ENCODE measurements at regions not wholly inside any gene's neighbourhood (a gene's known extent, or its start where the extent isn't known, plus 50 kb on each side); places are given as distances from the start of the nearest gene placed in this dataset.
"Not testable (repeated sequence)": the region's sequence is repeated elsewhere in the genome, so short reads cannot be mapped to it uniquely, and the experiment has no call there.

DNA sequence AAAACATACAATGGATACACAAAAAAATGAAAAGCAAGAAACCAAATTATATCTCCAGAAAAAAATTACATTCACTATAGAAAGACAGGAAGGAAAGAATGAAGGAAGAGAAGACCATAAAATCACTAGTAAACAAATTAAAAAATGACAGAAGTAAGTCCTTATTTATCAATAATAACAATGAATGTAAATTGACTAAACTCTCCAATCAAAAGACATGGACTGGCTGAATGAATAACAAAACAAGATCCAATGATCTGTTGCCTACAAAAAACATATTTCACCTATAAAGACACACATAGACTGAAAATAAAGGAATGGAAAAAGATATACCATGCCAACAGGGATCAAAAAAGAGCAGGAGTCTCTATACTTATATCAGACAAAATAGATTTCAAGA is 203.2 kb upstream of the F9 start:
- Histone ChIP-seq H3K4me3 (no peak overlapping the region), H3K27ac (no peak overlapping the region), H3K27me3 (replicated peaks) (no peaks in the 10 kb centered on the region), H3K9me3 (replicated peaks) (no peaks in the 10 kb centered on the region), H3K4me1 (replicated peaks) (no peaks in the 10 kb centered on the region), H3K36me3 (no peaks in the 10 kb centered on the region)
- no peak for DNase-seq (ENCODE audit: low read depth in 1 of 2, low spot score in 2 of 2)

DNA sequence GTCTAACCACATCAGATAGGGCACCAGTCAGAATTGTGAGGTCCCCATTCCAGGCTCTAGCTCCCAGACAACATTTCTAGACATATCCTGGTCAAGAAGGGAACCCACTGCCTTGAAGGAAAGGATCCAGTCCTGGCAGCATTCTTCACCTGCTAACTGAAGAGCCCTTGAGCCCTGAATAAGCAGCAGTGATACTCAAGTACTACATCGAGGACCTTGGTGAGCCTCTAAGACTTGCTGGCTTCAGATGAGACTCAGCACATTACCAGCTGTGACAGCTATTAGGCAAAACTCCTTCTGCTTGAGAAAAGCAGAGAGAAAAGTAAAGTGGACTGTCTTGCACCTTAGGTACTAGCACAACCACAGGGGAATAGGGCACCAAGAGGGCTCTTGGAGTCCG is 205.8 kb upstream of the F9 start:
- no peak for DNase-seq (ENCODE audit: low read depth in 1 of 2, low spot score in 2 of 2)
- Histone ChIP-seq H3K27ac (no peak overlapping the region), H3K4me3 (no peak overlapping the region), H3K4me1 (replicated peaks) (no peaks in the 10 kb centered on the region), H3K9me3 (replicated peaks) (no peaks in the 10 kb centered on the region), H3K27me3 (replicated peaks) (no peaks in the 10 kb centered on the region), H3K36me3 (no peaks in the 10 kb centered on the region)

DNA sequence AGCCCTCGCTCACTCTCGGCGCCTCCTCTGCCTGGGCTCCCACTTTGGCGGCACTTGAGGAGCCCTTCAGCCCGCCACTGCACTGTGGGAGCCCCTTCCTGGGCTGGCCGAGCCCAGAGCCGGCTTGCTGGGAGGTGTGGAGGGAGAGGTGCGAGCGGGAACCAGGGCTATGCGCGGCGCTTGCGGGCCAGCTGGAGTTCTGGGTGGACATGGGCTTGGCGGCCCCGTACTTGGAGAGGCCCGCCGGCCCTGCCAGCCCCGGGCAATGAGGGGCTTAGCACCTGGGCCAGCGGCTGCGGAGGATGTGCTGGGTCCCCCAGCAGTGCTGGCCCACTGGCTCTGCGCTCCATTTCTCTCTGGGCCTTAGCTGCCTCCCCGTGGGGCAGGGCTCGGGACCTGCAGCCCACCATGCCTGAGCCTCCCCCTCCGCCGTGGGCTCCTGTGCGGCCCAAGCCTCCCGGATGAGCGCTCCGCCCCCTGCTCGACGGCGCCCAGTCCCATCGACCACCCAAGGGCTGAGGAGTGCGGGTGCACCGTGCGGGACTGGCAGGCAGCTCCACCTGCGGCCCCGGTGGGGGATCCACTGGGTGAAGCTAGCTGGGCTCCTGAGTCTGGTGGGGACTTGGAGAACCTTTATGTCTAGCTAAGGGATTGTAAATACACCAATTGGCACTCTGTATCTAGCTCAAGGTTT is 209.7 kb upstream of the F9 start:
- not testable (repeated sequence) for H3K9me3 ChIP-seq (replicated peaks); DNase-seq (ENCODE audit: low read depth in 1 of 2, low spot score in 2 of 2); H3K27ac ChIP-seq; H3K27me3 ChIP-seq (replicated peaks); H3K4me3 ChIP-seq; H3K36me3 ChIP-seq; H3K4me1 ChIP-seq (replicated peaks)

DNA sequence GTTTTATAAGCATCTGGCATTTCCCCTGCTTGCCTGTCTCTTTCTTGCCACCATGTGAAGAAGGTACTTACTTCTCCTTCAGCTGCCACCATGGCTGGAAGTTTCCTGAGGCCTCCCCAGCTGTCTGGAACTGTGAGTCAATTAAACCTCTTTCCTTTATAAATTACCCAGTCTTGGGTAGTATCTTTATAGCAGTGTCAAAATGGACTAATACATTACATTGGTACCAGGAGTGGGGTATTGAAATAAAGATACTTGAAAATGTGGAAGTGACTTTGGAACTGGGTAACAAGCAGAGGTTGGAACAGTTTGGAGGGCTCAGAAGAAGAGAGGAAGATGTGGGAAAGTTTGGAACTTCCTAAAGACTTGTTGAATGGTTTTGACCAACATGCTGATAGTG is 223.9 kb upstream of the F9 start:
- DNase-seq (ENCODE audit: low read depth in 1 of 2, low spot score in 2 of 2); H3K4me3 ChIP-seq; H3K36me3 ChIP-seq; H3K4me1 ChIP-seq (replicated peaks); H3K27ac ChIP-seq; H3K27me3 ChIP-seq (replicated peaks); H3K9me3 ChIP-seq (replicated peaks): not testable (repeated sequence)

DNA sequence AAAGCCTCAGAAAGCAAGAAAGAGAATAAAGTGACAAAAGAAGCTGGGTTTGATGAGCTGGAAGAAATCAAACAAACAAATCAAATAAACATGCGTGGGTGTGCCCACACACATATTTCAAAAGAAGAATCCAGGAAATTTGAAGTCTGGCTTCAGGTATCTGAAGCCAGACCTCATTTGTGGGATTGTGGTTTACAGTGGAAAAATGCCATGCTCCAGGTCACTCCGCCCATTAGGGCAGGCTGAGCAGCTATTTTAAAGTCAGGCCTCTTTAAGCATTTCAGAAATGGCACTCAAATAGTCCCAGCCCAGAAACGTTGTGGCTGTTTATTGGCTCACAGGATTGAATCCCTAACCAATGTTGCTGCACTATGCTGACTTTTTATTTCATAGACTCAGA is 226.1 kb upstream of the F9 start:
- Histone ChIP-seq H3K27ac (no peak overlapping the region), H3K9me3 (replicated peaks) (no peaks in the 10 kb centered on the region), H3K4me1 (replicated peaks) (no peaks in the 10 kb centered on the region)

DNA sequence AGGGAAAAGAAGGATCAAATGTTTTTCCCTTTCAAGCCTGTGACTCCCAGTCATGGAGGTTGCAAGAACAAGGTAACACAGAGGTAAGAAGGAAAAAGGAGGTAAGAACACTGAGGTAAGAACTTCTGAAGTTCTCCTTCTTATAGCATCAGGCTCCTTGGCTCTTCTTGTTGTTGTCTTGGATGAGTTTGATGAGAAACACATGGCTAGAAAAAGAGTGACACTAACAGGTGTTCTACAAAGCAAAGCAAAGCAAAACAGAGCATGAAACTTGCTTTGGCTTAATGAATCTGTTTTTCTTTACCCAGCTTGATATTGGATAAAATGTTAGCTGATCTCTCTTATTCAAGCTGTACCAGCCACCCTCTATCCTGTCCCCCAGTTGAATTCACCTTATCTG is 231.2 kb upstream of the F9 start:
- H3K4me3 ChIP-seq = no peak overlapping the region
- H3K27ac ChIP-seq = no peak overlapping the region
- no peak for DNase-seq (ENCODE audit: low read depth in 1 of 2, low spot score in 2 of 2)
- no peaks in the 10 kb centered on the region for H3K9me3 ChIP-seq (replicated peaks)
- no peaks in the 10 kb centered on the region for H3K4me1 ChIP-seq (replicated peaks)
- H3K36me3 ChIP-seq = no peaks in the 10 kb centered on the region
- no peaks in the 10 kb centered on the region for H3K27me3 ChIP-seq (replicated peaks)

More for the DNA sequence above, 226.1 kb upstream of the F9 start:
- Histone ChIP-seq H3K36me3 (no peaks in the 10 kb centered on the region), H3K27me3 (replicated peaks) (no peaks in the 10 kb centered on the region), H3K4me3 (no peak overlapping the region)
- DNase-seq (ENCODE audit: low read depth in 1 of 2, low spot score in 2 of 2) = no peak

DNA sequence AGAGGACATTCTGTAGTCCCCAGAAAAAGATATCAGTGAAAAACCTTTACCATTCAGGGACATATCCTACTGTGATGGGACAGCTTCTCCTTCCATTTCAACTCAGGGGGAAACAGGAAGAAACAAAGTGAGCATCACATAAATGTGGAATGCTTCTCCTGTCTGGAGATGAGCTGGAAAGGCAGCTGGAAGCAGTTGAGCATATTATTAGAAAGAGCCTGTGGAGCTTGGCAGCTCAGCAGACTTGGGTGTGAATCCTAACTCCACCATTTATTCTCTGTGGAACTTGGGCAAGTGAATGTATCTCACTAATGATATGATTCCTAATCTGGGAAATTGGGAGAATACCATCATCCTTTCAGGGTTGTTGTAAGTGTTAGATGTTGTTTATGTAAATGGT is 232.1 kb upstream of the F9 start:
- H3K4me1 ChIP-seq (replicated peaks) = no peaks in the 10 kb centered on the region
- H3K27ac ChIP-seq = no peak overlapping the region
- H3K36me3 ChIP-seq = no peaks in the 10 kb centered on the region
- H3K27me3 ChIP-seq (replicated peaks) = no peaks in the 10 kb centered on the region
- H3K4me3 ChIP-seq = no peak overlapping the region
- DNase-seq (ENCODE audit: low read depth in 1 of 2, low spot score in 2 of 2) = no peak
- H3K9me3 ChIP-seq (replicated peaks) = no peaks in the 10 kb centered on the region

DNA sequence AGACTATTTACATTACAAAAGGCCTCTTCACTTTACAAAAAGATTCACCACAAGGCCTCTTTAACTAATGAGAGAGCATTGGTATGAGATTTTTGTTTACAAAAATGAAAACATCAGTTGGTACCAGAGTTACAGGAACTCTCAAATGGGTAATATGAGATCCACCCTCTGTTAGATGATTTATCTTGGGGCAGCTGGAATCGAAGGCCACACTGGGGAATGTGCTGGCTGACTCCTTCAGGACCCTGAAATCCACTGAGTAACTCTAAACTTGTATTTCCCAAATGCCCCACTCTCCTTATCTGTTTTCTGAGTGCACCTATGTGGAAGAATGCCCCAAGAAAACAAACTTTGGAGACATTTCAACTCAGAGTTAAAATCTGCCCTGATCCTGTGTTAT is 232.9 kb upstream of the F9 start:
- Histone ChIP-seq H3K4me1 (replicated peaks) (no peaks in the 10 kb centered on the region), H3K36me3 (no peaks in the 10 kb centered on the region), H3K27me3 (replicated peaks) (no peaks in the 10 kb centered on the region), H3K4me3 (no peak overlapping the region), H3K27ac (no peak overlapping the region), H3K9me3 (replicated peaks) (no peaks in the 10 kb centered on the region)
- DNase-seq (ENCODE audit: low read depth in 1 of 2, low spot score in 2 of 2) = no peak

DNA sequence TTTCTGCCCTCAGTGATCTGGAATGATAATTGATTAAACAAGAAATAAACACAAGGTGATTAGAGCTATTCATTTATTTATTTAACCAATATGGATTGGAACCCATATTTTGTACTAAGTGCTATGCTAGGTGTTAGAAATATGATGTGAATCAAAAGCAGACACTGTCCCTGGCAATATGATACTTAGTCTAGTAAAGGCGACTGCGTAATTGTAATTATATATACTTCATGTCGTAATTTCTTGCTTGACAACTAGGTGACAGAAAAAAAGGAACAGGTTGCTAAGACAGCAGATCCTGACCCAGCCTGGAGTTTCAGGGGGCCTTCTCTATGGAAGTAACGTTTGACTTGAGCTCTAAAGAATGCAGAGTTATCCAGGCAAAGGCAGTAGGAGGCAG is 236.5 kb upstream of the F9 start:
- Histone ChIP-seq H3K4me1 (replicated peaks) (no peaks in the 10 kb centered on the region), H3K27ac (no peak overlapping the region), H3K4me3 (no peak overlapping the region), H3K27me3 (replicated peaks) (no peaks in the 10 kb centered on the region), H3K36me3 (no peaks in the 10 kb centered on the region), H3K9me3 (replicated peaks) (no peaks in the 10 kb centered on the region)
- no peak for DNase-seq (ENCODE audit: low read depth in 1 of 2, low spot score in 2 of 2)

DNA sequence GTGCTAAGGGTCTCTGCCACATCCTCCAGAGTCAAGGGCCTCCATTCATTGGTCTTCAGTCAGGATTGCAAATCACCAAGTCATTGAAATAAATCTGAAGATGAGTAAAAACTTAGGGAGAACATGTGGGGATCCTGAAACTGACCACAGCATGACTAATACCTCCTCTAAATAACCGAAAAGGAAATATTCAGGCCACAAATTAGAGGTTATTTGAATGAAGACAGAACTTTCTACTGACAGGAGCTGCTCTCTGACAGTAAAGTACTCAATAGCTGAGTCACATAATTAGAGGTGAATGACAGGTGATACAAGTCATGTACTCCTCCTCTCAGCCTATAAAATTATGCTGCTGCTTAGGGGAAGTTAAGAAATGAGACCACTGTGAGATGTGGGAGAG is 240.2 kb upstream of the F9 start:
- no peaks in the 10 kb centered on the region for H3K4me1 ChIP-seq (replicated peaks)
- no peaks in the 10 kb centered on the region for H3K9me3 ChIP-seq (replicated peaks)
- no peak for DNase-seq (ENCODE audit: low read depth in 1 of 2, low spot score in 2 of 2)
- H3K36me3 ChIP-seq = no peaks in the 10 kb centered on the region
- no peak overlapping the region for H3K4me3 ChIP-seq
- H3K27ac ChIP-seq = no peak overlapping the region
- H3K27me3 ChIP-seq (replicated peaks) = no peaks in the 10 kb centered on the region

DNA sequence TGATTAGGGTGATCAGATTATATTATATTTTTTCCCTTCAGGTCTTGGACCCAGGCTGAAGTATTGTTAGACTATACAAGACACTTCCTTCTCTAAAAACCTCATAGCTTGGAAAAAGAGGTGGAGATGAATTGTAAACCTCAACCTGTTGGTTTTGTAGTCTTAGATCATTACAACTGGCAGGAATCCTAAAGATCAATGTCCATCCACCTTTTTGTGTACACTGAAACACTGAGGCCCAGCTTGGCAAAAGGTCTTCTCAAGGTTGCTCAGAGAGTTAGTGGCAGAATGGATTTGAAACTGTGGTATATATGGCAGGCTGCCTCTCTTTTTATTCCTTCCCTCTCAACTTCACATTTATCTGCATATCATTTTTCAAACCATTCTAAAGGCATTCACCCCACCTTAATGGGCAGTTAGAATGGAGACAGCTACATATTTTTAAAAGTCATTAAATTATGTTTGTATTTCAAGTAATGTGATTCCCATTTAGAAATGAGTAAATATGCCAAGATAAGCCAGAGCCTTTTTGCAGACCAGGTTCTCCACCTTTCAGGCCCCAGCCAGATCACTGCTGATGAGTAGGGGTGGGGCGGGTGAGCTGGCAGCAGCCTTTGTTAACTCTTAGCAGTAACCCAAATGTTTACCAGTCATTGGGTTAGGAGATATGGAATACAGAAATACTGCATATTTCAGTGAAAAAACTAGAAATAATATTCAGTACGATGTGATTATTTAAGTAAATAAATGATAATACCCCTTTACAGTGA is 243.2 kb upstream of the F9 start:
- H3K36me3 ChIP-seq = no peaks in the 10 kb centered on the region
- H3K4me1 ChIP-seq (replicated peaks) = no peaks in the 10 kb centered on the region
- H3K4me3 ChIP-seq = no peak overlapping the region
- no peaks in the 10 kb centered on the region for H3K9me3 ChIP-seq (replicated peaks)
- no peak overlapping the region for H3K27ac ChIP-seq
- H3K27me3 ChIP-seq (replicated peaks) = no peaks in the 10 kb centered on the region
- DNase-seq (ENCODE audit: low read depth in 1 of 2, low spot score in 2 of 2) = no peak

DNA sequence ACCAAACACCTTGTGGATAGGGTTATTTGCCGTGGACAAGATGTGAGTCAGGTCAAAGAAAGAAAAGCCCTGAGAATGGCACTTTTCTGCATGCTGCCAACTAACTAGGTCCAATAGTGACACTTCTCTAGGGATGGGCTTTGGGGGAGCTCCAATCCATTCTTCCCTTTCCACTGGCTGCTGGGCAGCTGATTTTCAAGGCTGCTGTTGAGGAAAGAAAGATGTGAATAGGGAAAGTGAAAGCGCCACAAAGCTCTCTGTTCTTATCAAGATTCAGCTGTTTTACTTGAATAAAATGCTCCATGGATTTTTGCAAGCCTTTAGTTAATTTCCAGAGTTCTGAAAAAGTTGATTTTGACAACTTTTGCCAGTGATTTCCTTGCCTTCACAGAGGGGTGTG is 244.2 kb upstream of the F9 start:
- no peak for DNase-seq (ENCODE audit: low read depth in 1 of 2, low spot score in 2 of 2)
- Histone ChIP-seq H3K27ac (no peak overlapping the region), H3K4me1 (replicated peaks) (no peaks in the 10 kb centered on the region), H3K9me3 (replicated peaks) (no peaks in the 10 kb centered on the region), H3K36me3 (no peaks in the 10 kb centered on the region), H3K4me3 (no peak overlapping the region), H3K27me3 (replicated peaks) (no peaks in the 10 kb centered on the region)

DNA sequence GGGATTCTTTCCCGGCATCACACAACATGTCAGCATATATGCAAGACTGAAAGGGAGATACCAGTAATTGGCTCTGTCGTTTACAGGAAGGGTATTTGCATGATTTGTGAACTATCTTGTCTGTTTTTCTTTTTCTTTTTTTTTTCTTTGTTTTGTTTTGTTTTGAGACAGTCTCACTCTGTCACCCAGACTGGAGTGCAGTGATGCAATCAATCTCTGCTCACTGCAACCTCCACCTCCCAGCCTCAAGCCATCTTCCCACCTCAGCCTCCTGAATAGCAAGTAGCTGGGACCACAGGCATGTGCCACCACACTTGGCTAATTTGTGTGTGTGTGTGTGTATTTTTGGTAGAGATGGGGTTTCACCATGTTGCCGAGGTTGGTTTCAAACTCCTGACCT is 262.7 kb upstream of the F9 start:
- no peaks in the 10 kb centered on the region for H3K36me3 ChIP-seq
- H3K27me3 ChIP-seq (replicated peaks) = no peaks in the 10 kb centered on the region
- no peak overlapping the region for H3K27ac ChIP-seq
- no peaks in the 10 kb centered on the region for H3K9me3 ChIP-seq (replicated peaks)
- H3K4me1 ChIP-seq (replicated peaks) = no peaks in the 10 kb centered on the region
- no peak for DNase-seq (ENCODE audit: low read depth in 1 of 2, low spot score in 2 of 2)
- H3K4me3 ChIP-seq = no peak overlapping the region

DNA sequence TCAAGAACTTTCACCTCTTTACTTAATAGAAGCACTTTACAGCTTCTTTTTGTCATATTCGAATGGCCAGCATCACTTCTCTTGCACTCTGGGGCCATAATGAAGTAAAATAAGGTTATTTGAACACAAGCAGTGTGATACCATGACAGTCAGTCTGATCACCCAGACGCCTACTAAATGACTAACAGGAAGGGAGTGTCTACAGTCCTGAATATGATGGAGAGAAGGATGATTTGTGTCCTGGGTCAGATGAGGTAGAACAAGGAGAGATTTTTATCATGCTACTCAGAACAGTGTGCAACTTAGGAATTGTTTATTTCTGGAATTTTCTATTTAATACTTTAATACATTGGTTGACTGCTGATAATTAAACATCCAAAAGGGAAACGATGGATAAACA is 284.2 kb upstream of the F9 start:
- no peaks in the 10 kb centered on the region for H3K4me1 ChIP-seq (replicated peaks)
- no peaks in the 10 kb centered on the region for H3K27me3 ChIP-seq (replicated peaks)
- H3K27ac ChIP-seq = no peak overlapping the region
- DNase-seq (ENCODE audit: low read depth in 1 of 2, low spot score in 2 of 2) = no peak
- H3K36me3 ChIP-seq = no peaks in the 10 kb centered on the region
- no peak overlapping the region for H3K4me3 ChIP-seq
- H3K9me3 ChIP-seq (replicated peaks) = no peaks in the 10 kb centered on the region

DNA sequence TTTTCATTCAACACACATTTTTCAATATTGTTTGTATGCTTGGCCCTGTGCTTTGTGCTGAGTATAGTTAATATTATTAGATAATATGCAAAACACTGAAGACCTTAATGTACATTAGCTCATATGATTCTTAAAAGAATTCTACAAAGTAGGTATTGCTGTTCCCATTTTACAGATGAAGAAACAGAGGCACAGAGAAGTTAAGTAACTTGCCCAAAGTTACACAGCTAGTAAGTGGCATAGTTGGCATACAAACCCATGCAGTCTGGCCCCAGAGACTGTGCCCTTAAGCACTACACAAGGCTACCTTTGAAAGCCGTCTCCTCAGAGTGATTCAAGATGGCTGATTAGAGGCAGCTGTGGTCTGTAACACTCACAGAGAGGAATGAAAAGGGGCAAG is 293.4 kb upstream of the F9 start:
- H3K9me3 ChIP-seq (replicated peaks) = no peaks in the 10 kb centered on the region
- H3K36me3 ChIP-seq = no peaks in the 10 kb centered on the region
- no peaks in the 10 kb centered on the region for H3K4me1 ChIP-seq (replicated peaks)
- no peak for DNase-seq (ENCODE audit: low read depth in 1 of 2, low spot score in 2 of 2)
- H3K27me3 ChIP-seq (replicated peaks) = no peaks in the 10 kb centered on the region
- H3K4me3 ChIP-seq = no peak overlapping the region
- no peak overlapping the region for H3K27ac ChIP-seq
